CD4-positive, alpha-beta memory T cell (primary cell): ENCODE measurements at regions not wholly inside any gene's neighbourhood (a gene's known extent, or its start where the extent isn't known, plus 50 kb on each side); places are given as distances from the start of the nearest gene placed in this dataset.

Experiments used
- CTCF ChIA-PET: fragments of 350-600 bp; sonication (Branson Sonifier 250); formaldehyde crosslinking; loops from one replicate; lab custom pipeline; 2021; ENCODE audit warnings: inconsistent platforms; ENCODE audit not compliant: partially characterized antibody; lab: Charles Lee
- POLR2A ChIA-PET: fragments of 350-600 bp; sonication (Branson Sonifier 250); formaldehyde crosslinking; loops from one replicate; lab custom pipeline; 2021; ENCODE audit not compliant: partially characterized antibody; lab: Charles Lee
- DNase-seq, 5 donors: peaks; one replicate each; pipeline versions ENCODE4 v3.0.0 to v3.0.0-alpha.2; 2020 to 2022; ENCODE audit warnings: mixed read lengths in 1 of 5
- H3K27ac ChIP-seq: one replicate; pipeline ENCODE4 v1.7.0; 2013; ENCODE audit warnings: low read depth, low read length
- H3K27me3 ChIP-seq: 2 replicates; pipeline ENCODE4 v1.7.0; 2013; ENCODE audit warnings: mild to moderate bottlenecking, low read length, moderate library complexity; ENCODE audit not compliant: insufficient read depth
- H3K36me3 ChIP-seq: 2 replicates; pipeline ENCODE4 v1.7.0; 2013; ENCODE audit warnings: mild to moderate bottlenecking, low read length, moderate library complexity; ENCODE audit not compliant: insufficient read depth
- H3K4me1 ChIP-seq: 2 replicates; pipeline ENCODE4 v1.7.0; 2013; ENCODE audit warnings: mild to moderate bottlenecking, low read length, moderate library complexity; ENCODE audit not compliant: insufficient read depth
- H3K4me3 ChIP-seq, 2 donors: one replicate each; pipeline ENCODE4 v1.7.0; 2013; ENCODE audit warnings: low read length in 2 of 2, mild to moderate bottlenecking in 1 of 2
- H3K9me3 ChIP-seq, 2 donors: one replicate each; pipeline ENCODE4 v1.7.0; 2013; ENCODE audit warnings: low read length in 2 of 2, control low read depth in 1 of 2; ENCODE audit not compliant: control insufficient read depth in 1 of 2
- H3K27ac Mint-ChIP-seq, 7 donors: one replicate each; pipeline ENCODE4 v1.8.0; 2020 to 2021; ENCODE audit warnings: mixed read lengths in 7 of 7, mild to moderate bottlenecking in 6 of 7, inconsistent platforms in 3 of 7, moderate library complexity in 3 of 7
- H3K27me3 Mint-ChIP-seq, 2 donors: one replicate each; pipeline ENCODE4 v1.8.0; 2020 to 2021; ENCODE audit warnings: mixed read lengths in 2 of 2
- H3K36me3 Mint-ChIP-seq, 2 donors: one replicate each; pipeline ENCODE4 v1.8.0; 2020 to 2021; ENCODE audit warnings: mixed read lengths in 2 of 2, inconsistent platforms in 1 of 2, mild to moderate bottlenecking in 1 of 2
- H3K4me1 Mint-ChIP-seq, 4 donors: one replicate each; pipeline ENCODE4 v1.8.0; 2020 to 2021; ENCODE audit warnings: mixed read lengths in 4 of 4, mild to moderate bottlenecking in 1 of 4
- H3K4me3 Mint-ChIP-seq, 8 donors: one replicate each; pipeline ENCODE4 v1.8.0; 2020 to 2021; ENCODE audit warnings: mixed read lengths in 8 of 8, mild to moderate bottlenecking in 7 of 8, moderate library complexity in 6 of 8, inconsistent platforms in 3 of 8
- H3K9me3 Mint-ChIP-seq, 8 donors: one replicate each; pipeline ENCODE4 v1.8.0; 2020 to 2021; ENCODE audit warnings: mixed read lengths in 8 of 8, mild to moderate bottlenecking in 5 of 8, inconsistent platforms in 3 of 8, moderate library complexity in 1 of 8
- intact Hi-C: fragments of 100-400 bp; cut with micrococcal nuclease; formaldehyde crosslinking; loops from one replicate; pipeline ENCODE4 v1.15.1; 2023

GRCh38 chr2:234565842-234566619, 69.2 kb upstream of the ARL4C start:
- Histone ChIP-seq H3K36me3 (no peaks in the 10 kb centered on the region), H3K27ac (no peak overlapping the region), H3K4me3 (no peak overlapping the region), H3K27me3 (no peaks in the 10 kb centered on the region), H3K4me1 (no peaks in the 10 kb centered on the region), H3K9me3 (no peaks in the 10 kb centered on the region)
- peaks cover 0 to 8% (median under 1%) of the 10 kb centered on the region in 8 donors for H3K9me3 Mint-ChIP-seq
- H3K27me3 Mint-ChIP-seq = peaks cover 16 to 32% of the 10 kb centered on the region in 2 donors
- no peaks in the 10 kb centered on the region for H3K36me3 Mint-ChIP-seq
- no peak overlapping the region for H3K4me3 Mint-ChIP-seq
- no peak for DNase-seq
- intact Hi-C loops = no loop called here
- H3K27ac Mint-ChIP-seq = no peak overlapping the region
- POLR2A ChIA-PET = no interaction called here
- no peaks in the 10 kb centered on the region for H3K4me1 Mint-ChIP-seq
- CTCF ChIA-PET = interaction anchor here (1.1 kb wide), 1 partner anchor 14 kb away, joined by 5 read pairs; no protein-coding TSS in a partner anchor

GRCh38 chr2:234565201-234565600, 68.3 kb upstream of the ARL4C start:
- DNase-seq = no peak
- no peaks in the 10 kb centered on the region for H3K27me3 ChIP-seq
- ChIA-PET POLR2A (no interaction called here), CTCF (interaction anchor here (1.1 kb wide), 1 partner anchor 14 kb away, joined by 5 read pairs; no protein-coding TSS in a partner anchor)
- Mint-ChIP-seq H3K27ac (no peak overlapping the region), H3K36me3 (no peaks in the 10 kb centered on the region), H3K9me3 (peaks cover 0 to 8% (median under 1%) of the 10 kb centered on the region in 8 donors), H3K4me3 (no peak overlapping the region), H3K4me1 (no peaks in the 10 kb centered on the region), H3K27me3 (peaks cover 14 to 32% of the 10 kb centered on the region in 2 donors)
- H3K4me3 ChIP-seq = no peak overlapping the region
- H3K4me1 ChIP-seq = no peaks in the 10 kb centered on the region
- H3K27ac ChIP-seq = no peak overlapping the region
- no peaks in the 10 kb centered on the region for H3K9me3 ChIP-seq
- intact Hi-C loops = no loop called here
- no peaks in the 10 kb centered on the region for H3K36me3 ChIP-seq

GRCh38 chr2:234564699-234565098, 67.8 kb upstream of the ARL4C start:
- H3K27ac ChIP-seq = no peak overlapping the region
- H3K27ac Mint-ChIP-seq = no peak overlapping the region
- H3K4me3 ChIP-seq = no peak overlapping the region
- DNase-seq = no peak
- POLR2A ChIA-PET = no interaction called here
- no peak overlapping the region for H3K4me3 Mint-ChIP-seq
- intact Hi-C loops = no loop called here
- CTCF ChIA-PET = no interaction called here
- no peaks in the 10 kb centered on the region for H3K27me3 ChIP-seq
- H3K4me1 ChIP-seq = no peaks in the 10 kb centered on the region
- peaks cover 17 to 31% of the 10 kb centered on the region in 2 donors for H3K27me3 Mint-ChIP-seq
- H3K9me3 Mint-ChIP-seq = peaks cover 0 to 10% (median 1%) of the 10 kb centered on the region in 8 donors
- H3K9me3 ChIP-seq = no peaks in the 10 kb centered on the region
- H3K4me1 Mint-ChIP-seq = no peaks in the 10 kb centered on the region
- no peaks in the 10 kb centered on the region for H3K36me3 Mint-ChIP-seq
- no peaks in the 10 kb centered on the region for H3K36me3 ChIP-seq

- intact Hi-C loops = no loop called here
- DNase-seq = no peak
- peaks cover 0 to 15% (median 2%) of the 10 kb centered on the region in 8 donors for H3K9me3 Mint-ChIP-seq
- no peaks in the 10 kb centered on the region for H3K9me3 ChIP-seq
- CTCF ChIA-PET = interaction anchor here (1.1 kb wide), 1 partner anchor 12 kb away, joined by 5 read pairs; no protein-coding TSS in a partner anchor
- H3K4me3 ChIP-seq = no peak overlapping the region
- H3K27ac ChIP-seq = no peak overlapping the region
- no peaks in the 10 kb centered on the region for H3K36me3 Mint-ChIP-seq
- peaks cover 13 to 18% of the 10 kb centered on the region in 2 donors for H3K27me3 Mint-ChIP-seq
- H3K36me3 ChIP-seq = no peaks in the 10 kb centered on the region
- H3K4me1 ChIP-seq = no peaks in the 10 kb centered on the region
- H3K4me1 Mint-ChIP-seq = peaks cover 0 to 8% (median under 1%) of the 10 kb centered on the region in 4 donors
- no peaks in the 10 kb centered on the region for H3K27me3 ChIP-seq
- POLR2A ChIA-PET = no interaction called here
- no peak overlapping the region for H3K4me3 Mint-ChIP-seq
- H3K27ac Mint-ChIP-seq = no peak overlapping the region
Observed at GRCh38 chr2:234559609-234560008, 62.7 kb upstream of the ARL4C start.

- Mint-ChIP-seq H3K9me3 (peaks cover 0 to 15% (median 2%) of the 10 kb centered on the region in 8 donors), H3K4me1 (peaks cover 0 to 8% (median under 1%) of the 10 kb centered on the region in 4 donors)
- CTCF ChIA-PET = no interaction called here
Observed at GRCh38 chr2:234558642-234559041, 61.8 kb upstream of the ARL4C start.

GRCh38 chr2:234556848-234557573, 60.1 kb upstream of the ARL4C start:
- H3K4me3 Mint-ChIP-seq = no peak overlapping the region
- intact Hi-C loops = no loop called here
- peaks cover 0 to 15% (median 2%) of the 10 kb centered on the region in 8 donors for H3K9me3 Mint-ChIP-seq
- no peak overlapping the region for H3K27ac ChIP-seq
- H3K27me3 Mint-ChIP-seq = peaks cover 10 to 18% of the 10 kb centered on the region in 2 donors
- H3K4me1 ChIP-seq = no peaks in the 10 kb centered on the region
- H3K36me3 ChIP-seq = no peaks in the 10 kb centered on the region
- H3K4me3 ChIP-seq = no peak overlapping the region
- DNase-seq = no peak
- no peaks in the 10 kb centered on the region for H3K36me3 Mint-ChIP-seq
- H3K9me3 ChIP-seq = no peaks in the 10 kb centered on the region
- H3K4me1 Mint-ChIP-seq = peaks cover 0 to 8% (median 1%) of the 10 kb centered on the region in 4 donors
- POLR2A ChIA-PET = interaction anchor here (0.6 kb wide), 1 partner anchor 57 kb away, joined by 3 read pairs; no protein-coding TSS in a partner anchor
- CTCF ChIA-PET = interaction anchor here (1.5 to 3.2 kb wide), 2 partner anchors 11 to 559 kb away, joined by 5 to 27 read pairs; no protein-coding TSS in a partner anchor
- H3K27ac Mint-ChIP-seq = no peak overlapping the region
- H3K27me3 ChIP-seq = no peaks in the 10 kb centered on the region

More at GRCh38 chr2:234558642-234559041, 61.8 kb upstream of the ARL4C start:
- Histone ChIP-seq H3K27ac (no peak overlapping the region), H3K4me3 (no peak overlapping the region), H3K27me3 (no peaks in the 10 kb centered on the region), H3K4me1 (no peaks in the 10 kb centered on the region), H3K9me3 (no peaks in the 10 kb centered on the region), H3K36me3 (no peaks in the 10 kb centered on the region)
- intact Hi-C loops = no loop called here
- DNase-seq = no peak
- Mint-ChIP-seq H3K27me3 (peaks cover 10 to 18% of the 10 kb centered on the region in 2 donors), H3K36me3 (no peaks in the 10 kb centered on the region), H3K4me3 (no peak overlapping the region), H3K27ac (no peak overlapping the region)
- POLR2A ChIA-PET = no interaction called here
